GM18505 (cell line): ENCODE measurements at regions not wholly inside any gene's neighbourhood (a gene's known extent, or its start where the extent isn't known, plus 50 kb on each side); places are given as distances from the start of the nearest gene placed in this dataset.

Experiments
- ATAC-seq: cut with Tn5 transposase; IDR thresholded peaks from one replicate; pipeline ENCODE4 v1.9.1; 2021; ENCODE audit not compliant: unreplicated experiment
- POLR2A ChIP-seq: IDR thresholded peaks from 4 replicates; pipeline ENCODE4 v1.6.1; 2011; ENCODE audit warnings: borderline replicate concordance; ENCODE audit not compliant: insufficient read depth, insufficient read length; ENCODE audit errors: extremely low read depth

DNA sequence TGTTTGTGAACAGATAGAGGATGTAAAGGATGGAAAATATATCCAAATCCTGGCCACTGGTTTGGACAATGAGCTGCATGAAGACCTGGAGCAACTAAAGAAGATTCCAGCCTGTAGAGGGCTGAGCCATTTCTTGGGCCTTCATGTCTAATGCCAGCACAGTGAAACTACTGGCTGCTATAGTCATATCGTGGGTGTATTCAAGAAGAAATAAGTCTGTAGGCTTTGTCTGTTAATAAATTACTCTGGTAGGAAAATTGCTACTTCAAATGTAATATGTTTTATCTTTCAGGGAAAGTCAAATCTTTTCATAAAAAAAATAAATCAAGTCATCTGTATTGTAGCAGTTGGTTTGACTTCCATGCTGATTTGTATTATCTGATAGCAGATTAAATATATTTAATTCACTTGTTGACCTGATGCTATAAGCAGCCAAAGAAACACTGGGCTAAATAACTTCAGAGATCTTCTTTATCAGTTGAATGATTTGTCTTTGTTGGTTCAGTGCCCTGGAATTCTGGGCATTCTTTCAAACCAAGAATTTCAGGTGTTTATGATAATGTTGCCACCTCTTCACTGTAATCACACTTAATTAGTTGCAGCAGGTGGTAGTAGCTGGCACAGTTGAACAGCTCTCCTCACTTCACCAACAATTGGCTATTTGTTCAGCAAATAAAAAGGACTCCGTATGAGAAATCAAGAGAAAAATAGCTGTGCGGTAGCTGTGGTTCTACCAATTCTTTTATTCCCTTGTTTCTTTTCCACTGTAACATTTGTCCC lies 1109.5 kb downstream of the NSUN3 start:
- TF ChIP-seq POLR2A, result no peak
- ATAC-seq, result no peak

DNA sequence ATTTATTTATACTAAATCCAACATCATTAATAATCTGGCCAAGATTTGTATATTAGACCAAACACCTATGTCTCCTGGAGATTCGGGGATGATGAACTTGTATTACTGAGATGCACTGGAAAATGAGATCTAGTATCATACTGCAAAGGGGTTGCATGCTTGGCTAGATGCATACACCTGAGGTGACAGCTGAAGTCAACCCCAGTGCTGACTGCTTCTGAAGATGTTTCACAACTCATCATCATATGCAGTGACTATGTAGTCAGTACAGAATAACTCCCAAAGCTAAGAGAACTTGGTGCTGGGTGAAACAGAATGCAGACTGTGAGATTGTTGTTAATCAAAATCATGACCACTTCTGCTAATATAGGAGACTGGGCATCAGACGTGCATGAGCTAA lies 1114.2 kb downstream of the NSUN3 start:
- TF ChIP-seq POLR2A, result no peak
- no peak for ATAC-seq

DNA sequence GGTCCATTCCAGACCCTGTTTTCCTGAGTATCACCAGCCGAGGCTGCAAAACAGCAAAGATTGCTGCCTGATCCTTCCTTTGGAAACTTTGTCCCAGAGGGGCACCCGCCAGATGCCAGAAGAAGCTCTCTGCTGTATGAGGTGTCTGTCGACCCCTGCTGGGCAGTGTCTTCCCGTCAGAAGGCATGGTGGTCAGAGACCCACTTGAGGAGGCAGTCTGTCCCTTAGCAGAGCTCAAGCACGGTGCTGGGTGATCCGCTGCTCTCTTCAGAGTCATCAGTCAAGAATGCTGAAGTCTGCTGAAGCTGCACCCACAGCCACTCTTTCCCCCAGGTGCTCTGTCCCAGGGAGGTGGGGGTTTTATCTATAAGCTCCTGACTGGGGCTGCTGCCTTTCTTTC lies 1121.2 kb downstream of the NSUN3 start:
- no peak for ATAC-seq
- TF ChIP-seq POLR2A, result no peak

DNA sequence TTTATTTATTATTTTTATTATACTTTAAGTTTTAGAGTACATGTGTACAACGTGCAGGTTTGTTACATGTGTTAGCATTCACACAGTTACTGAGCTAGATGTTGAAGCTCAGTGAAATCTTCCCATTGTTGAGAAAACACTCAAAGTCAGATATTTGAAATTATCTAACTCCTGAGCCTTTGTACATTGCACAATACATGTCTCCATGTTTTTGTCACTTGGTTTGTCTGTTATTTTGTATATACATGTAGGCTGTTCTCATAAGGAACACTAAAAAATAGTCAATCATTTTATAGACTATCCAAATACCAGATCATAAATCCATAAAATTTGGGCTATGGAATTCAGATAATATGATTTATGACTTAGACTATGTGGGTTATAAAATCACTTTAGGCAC lies 1126.5 kb downstream of the NSUN3 start:
- no peak for ATAC-seq

DNA sequence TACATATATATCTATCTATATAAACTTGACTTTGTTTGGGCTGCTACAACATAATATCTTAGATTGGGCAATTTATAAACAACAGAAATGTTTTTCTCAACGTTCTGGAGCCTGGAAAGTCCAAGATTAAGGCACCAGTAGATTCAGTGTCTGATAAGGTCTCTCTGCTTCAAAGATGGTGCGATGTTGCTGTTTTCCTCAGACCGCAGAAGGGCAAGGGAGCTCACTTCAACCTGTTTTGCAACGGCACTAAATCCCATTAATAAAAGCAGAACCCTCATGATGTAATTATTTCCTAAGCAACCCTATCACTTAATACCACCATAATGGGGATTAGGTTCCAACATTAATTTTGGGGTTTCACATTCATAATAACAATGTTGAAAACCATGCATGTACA lies 1134.8 kb downstream of the NSUN3 start:
- no peak for TF ChIP-seq POLR2A
- ATAC-seq, result no peak

More for the DNA sequence above, 1126.5 kb downstream of the NSUN3 start:
- no peak for TF ChIP-seq POLR2A

DNA sequence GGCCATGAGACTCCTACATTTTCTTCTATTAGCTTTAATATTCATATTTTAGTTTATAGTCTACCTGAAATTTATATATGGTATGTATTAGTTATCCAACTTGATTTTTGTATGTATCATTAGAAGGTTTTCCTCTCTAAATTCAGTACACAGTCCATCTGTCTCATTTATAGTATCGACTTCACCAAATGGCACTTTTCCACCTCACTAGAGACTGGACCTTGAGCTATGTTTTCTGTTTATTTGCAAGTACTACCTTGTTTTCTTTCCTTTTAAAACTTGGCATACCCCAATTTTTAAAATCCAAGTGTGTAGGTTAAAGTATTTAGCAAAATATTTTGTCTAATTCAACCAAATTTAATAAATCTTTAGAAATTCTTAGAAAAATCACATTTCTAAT lies 1137.5 kb downstream of the NSUN3 start:
- no peak for TF ChIP-seq POLR2A
- ATAC-seq, result no peak

DNA sequence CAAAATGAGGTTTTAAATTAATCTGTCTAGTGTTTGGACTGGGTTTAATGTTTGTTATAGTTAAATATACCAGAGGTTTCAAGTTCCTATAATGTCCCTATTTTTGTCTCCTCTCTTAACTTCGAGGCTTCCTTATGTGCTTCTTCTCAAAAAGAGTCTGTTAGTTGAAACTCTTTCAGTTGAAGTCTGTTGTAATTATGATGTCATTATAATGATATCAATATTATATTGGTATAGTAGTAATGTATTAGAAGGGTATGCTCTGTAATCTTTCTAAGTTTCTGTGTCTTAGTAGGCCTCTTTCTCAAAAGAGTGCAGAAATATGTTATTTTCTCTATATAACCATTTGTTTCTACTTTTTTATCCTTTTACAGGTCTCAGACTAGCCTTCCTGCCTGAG lies 1148.0 kb downstream of the NSUN3 start:
- TF ChIP-seq POLR2A, result no peak
- no peak for ATAC-seq

DNA sequence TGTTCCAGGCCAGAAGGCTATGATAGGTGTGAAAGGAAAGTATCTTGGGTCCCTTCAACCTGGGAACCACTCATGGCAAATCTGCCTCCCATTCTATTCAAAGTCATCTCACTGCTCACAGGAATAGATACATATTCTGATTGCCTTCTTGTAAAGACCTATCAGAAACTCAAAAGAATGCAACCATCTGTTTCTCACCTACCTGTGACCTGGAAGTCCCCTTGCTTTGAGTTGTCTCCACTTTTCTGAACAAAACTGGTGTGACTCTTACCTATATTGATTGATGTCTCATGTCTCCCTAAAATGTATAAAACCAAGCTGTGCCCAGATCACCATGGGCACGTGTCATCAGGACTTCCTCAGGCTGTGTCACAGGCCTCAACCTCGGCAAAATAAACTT lies 1149.3 kb downstream of the NSUN3 start:
- TF ChIP-seq POLR2A, result no peak
- no peak for ATAC-seq

DNA sequence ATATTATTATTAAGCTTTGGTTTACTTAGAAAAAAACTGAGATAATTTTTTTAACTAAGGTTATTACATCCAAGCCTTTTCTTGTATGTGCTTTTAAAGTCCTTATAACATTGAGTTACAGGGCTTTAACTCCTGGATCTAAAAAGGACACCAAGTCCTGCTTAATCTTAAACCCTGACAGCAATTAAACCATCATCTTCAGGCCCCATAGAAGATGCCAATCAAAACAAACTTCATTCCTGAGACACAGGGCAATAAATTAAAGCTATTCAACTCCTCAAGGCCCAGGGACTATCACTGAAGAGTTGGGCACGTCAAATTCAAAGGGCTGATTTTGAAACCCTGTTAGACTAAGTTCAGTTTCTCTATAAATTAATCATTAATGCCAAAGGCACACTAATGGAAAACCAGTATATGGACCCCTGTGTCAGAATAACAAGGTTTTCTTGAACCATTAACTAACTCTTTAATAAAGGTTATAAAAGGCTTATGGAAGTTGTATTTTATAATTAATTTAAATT lies 1152.6 kb downstream of the NSUN3 start:
- TF ChIP-seq POLR2A, result no peak
- no peak for ATAC-seq

DNA sequence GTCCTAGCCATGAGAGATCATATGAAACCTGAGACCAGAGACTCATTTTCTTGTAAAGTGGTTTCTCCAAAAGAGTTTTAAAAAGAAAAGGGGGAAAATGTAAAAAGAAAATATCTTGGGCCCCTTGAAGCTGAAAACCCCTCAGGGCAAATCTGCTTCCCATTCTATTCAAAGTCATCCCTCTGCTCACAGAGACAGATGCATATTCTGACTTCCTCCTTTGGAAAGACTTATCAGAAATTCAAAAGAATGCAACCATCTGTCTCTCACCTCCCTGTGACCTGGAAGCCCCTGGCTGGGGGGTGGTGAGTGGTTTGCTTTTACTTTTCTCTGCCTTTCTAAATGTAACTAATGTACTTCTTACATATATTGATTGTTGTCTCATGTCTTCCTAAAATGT lies 1154.8 kb downstream of the NSUN3 start:
- TF ChIP-seq POLR2A, result no peak
- ATAC-seq, result no peak

DNA sequence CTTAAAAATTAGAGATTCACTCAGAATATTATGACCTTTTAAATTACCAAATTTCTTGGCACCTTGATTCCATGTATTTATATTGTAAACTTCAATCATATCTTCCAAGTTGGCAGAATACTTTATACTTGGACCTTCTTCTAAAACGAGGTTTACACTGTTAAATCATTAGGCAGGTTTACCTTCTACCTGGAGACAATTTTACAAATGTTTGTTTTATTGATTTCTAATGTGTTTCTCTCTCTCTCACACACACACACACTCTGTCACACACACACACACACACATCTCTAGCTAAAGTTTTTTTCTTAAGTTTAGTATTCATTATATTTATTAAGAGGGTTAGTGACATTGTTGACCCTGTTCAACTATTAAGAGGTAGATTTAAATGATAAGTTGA lies 1155.6 kb downstream of the NSUN3 start:
- ATAC-seq, result no peak
- TF ChIP-seq POLR2A, result no peak

DNA sequence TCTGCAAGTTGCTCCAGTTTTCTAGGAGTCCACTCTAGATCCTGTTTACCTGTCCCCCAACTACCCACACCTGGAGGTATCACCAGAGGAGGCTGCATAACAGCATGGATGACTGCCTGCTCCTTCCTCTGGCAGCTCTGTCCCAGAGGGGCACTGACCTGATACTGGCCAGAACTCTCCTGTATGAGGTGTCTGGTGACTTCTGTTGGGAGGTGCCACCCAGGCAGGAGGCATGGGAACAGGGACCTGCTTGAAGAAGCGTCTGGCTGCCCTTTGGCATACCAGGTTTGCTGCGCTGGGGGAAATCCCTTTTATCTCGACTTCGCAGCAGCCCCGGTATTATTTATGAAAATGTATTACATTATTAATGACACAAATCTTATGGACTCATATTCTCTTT lies 1163.6 kb downstream of the NSUN3 start:
- no peak for ATAC-seq

DNA sequence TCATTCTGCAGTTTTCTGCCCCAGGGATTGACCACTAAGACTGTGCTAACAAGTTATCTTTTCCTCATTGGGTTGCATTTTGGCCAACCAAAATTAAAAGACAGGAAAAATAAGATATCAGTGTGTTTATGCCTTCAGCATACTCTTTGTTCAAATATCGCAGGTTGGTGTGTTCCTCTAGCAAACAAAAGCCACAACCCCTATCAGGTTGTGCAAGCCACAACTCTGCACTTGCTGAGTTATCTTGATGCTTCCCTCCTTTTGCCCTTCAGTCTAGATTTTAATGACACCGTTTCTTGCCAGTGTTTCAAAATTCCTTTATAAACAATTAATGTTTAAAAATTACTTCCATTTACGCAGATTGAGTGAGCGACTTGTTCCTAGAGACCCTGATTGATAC lies 1164.2 kb downstream of the NSUN3 start:
- TF ChIP-seq POLR2A, result no peak
- ATAC-seq, result no peak

More for the DNA sequence above, 1163.6 kb downstream of the NSUN3 start:
- TF ChIP-seq POLR2A, result no peak

DNA sequence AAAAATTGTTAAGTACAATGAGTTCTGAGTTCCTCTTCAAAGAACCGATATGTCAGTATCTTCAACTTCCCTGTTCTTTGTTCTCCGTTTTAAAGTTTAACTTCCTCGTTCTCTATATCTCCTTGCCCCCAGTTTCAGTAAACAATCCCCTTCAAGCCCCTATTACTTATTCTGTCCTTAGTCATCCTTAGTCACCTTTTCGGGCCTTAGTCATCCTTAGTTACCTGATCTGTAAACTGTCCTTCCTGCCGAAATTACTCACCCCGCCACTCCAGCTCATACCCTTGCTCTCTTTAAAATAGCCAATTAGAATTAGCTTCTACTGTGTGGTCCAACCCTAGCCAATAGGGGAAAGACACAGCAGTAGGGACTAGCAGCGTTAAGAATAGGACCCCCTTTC lies 1165.6 kb downstream of the NSUN3 start:
- no peak for ATAC-seq

More for the DNA sequence above, 1165.6 kb downstream of the NSUN3 start:
- no peak for TF ChIP-seq POLR2A
